HG03139 (cell line): ENCODE measurements at regions not wholly inside any gene's neighbourhood (a gene's known extent, or its start where the extent isn't known, plus 50 kb on each side); places are given as distances from the start of the nearest gene placed in this dataset.

Source experiments
- ATAC-seq: cut with Tn5 transposase; IDR thresholded peaks from one replicate; pipeline ENCODE4 v1.9.1; 2021; ENCODE audit not compliant: unreplicated experiment

DNA sequence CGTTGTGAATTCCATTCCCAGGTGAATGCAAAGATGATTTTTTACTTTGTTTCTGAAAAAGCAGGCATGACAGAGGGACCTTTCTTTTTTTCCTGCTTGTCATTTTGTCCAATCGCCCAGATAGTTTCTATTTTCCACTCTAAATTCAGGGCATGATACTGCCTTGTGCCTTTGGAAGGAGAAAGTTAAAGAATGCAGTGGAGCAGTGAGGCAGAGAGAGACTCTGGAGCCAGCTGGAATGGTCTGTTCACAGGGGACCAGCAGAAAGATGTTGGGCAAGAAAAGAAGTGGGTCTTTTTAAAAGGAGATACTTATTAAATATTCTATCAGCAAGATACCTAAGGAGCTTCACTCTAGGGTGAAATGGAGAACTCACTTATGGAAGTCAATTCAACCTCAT lies 532.3 kb downstream of the BRINP1 start:
- no peak for ATAC-seq

GRCh38 chr9:118871531-118871930 lies 497.7 kb downstream of the BRINP1 start:
- ATAC-seq: no peak

- no peak for ATAC-seq
Observed at GRCh38 chr9:118882684-118883083, 486.6 kb downstream of the BRINP1 start.

DNA sequence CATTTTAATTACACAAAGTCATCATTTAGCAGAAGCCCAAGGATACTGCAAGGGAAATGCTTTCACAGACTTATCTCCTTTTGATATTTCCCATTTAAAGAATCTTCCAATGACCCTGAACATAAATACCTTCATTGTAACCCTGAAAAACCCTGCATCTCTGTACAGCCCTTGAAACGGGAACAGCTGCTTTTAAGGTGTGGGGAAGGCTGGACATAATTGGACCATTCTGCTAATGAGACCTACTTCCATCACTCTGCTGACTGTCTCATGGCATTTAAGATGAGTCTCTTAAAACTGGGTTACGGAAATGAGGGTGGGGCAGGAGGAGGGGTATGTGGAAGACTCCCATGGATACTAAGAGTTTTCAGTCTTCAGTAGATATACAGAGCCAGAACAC lies 485.8 kb downstream of the BRINP1 start:
- no peak for ATAC-seq

DNA sequence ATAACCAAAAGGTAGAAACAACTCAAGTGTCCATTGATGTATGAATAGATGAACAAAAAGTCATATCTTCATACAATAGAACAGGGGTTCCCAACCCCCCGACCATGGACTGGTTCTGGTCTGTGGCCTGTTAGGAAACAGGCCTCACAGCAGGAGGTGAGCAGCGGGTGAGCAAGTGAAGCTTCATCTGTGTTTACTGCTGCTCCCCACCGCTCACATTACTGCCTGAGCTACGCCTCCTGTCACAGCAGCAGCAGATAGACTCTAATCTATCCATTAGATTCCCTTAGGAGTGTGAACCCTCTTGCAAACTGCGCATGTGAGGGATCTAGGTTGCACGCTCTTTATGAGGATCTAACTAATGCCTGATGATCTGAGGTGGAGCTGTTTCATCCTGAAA lies 478.0 kb downstream of the BRINP1 start:
- ATAC-seq: no peak

DNA sequence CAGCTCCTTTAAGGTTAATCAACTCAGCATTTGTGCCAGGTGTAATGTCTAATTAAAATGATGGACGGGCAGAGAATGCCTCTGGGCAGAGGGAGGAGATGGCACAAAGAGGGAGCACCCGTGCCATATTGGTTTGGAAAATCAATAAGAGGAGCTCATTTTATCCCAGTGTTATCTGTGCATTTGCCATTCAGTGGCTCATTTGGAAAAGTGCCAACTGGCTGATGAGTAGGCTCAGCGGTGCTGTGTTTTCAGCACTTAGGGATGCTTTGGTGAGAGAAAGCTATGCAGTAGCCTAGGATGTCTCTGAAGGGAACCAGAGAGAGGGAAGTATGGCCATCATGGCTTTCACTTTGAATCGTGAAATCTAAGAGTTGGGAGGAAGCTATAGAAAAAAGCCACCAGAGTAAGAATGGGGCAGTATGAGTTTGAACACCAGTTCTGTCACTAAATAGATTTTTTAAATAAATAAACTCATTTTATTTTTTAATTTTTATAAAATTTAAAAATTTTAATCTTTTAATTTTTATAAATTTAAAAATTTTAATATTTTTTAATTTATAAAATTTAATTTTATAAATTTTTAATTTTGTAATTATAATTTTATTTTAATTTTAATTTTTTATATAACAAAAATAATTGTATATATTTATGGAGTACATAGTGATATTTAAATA lies 472.8 kb downstream of the BRINP1 start:
- ATAC-seq: no peak

DNA sequence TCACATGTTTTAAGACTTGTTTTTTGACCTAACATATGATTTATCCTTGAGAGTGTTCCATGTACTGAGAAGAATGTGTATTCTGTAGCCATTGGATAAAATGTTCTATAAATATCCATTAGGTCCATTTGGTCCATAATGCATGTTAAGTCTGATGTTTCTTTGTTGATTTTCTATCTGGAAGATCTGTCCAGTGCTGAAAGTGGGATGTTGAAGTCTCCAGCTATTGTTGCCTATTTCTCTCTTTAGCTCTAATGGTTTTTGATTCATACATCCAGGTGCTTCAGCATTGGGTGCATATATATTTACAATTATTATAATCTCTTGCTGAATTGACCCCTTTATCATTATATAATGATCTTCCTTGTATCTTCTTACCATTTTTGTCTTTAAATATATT lies 451.1 kb downstream of the BRINP1 start:
- no peak for ATAC-seq

- no peak for ATAC-seq
Observed at GRCh38 chr9:118928722-118929121, 440.5 kb downstream of the BRINP1 start.

DNA sequence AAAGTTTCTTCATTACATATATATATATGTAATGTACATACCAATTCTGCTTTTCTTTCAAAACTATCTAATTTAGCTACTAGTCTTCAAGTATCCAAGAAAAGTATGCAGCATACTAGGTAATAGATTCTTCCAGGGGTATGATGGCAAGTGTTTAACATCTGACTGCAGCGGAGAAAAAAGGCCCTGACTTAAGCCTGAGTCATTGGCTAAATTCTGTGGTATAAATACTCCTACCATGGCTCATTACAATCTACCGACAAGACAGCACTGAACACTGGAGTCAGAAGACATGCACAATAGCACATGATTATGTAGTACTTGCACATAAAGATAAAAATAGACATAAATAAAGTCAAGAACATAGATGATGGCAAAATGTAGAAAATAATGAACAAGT lies 439.9 kb downstream of the BRINP1 start:
- ATAC-seq: no peak

GRCh38 chr9:118931941-118932340 lies 437.3 kb downstream of the BRINP1 start:
- no peak for ATAC-seq

DNA sequence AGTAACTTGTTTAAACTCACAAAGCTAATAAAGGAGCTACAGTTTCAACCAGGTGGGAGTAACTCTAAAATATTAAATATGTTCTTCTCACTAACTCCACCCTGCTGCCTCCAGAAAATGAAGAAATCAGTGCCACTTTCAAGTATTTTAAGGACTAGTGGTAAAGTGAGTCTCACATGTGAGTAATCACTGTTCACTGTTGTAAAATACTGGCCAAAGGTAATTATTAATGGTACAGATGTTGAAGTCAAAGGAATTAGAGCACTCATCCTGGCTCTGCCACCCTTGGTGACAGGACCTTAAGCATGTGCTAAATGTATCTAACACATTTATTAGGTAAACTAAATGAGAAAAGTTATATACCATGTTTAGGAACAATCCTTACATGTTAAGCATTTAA lies 430.7 kb downstream of the BRINP1 start:
- ATAC-seq: no peak

GRCh38 chr9:118940473-118940872 lies 428.8 kb downstream of the BRINP1 start:
- ATAC-seq: no peak

- ATAC-seq: no peak
Observed at GRCh38 chr9:118946669-118947068, 422.6 kb downstream of the BRINP1 start.

DNA sequence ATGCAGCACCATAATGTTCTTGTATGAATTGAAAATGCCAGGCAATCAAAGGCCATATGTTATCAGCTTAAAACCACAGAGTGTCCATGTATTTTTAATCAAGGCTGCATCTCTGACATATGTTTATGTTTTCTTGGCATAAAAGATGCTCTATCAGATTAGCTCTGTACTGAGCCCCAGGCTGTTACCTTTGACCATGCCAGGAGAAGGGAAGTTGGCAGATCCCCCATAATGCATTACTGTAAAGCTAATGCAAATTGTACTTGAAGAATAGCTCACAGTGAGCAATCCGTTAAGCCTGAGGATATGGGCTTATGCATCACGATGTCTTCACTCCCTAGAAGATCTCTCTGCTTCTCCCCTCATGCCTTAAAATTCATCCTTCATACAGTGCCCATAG lies 414.4 kb downstream of the BRINP1 start:
- no peak for ATAC-seq

- ATAC-seq: no peak
Observed at GRCh38 chr9:118957585-118957984, 411.6 kb downstream of the BRINP1 start.

GRCh38 chr9:118959366-118959765 lies 409.9 kb downstream of the BRINP1 start:
- no peak for ATAC-seq

GRCh38 chr9:118961857-118962256 lies 407.4 kb downstream of the BRINP1 start:
- ATAC-seq: no peak

- ATAC-seq: no peak
Observed at GRCh38 chr9:118962426-118962825, 406.8 kb downstream of the BRINP1 start.

DNA sequence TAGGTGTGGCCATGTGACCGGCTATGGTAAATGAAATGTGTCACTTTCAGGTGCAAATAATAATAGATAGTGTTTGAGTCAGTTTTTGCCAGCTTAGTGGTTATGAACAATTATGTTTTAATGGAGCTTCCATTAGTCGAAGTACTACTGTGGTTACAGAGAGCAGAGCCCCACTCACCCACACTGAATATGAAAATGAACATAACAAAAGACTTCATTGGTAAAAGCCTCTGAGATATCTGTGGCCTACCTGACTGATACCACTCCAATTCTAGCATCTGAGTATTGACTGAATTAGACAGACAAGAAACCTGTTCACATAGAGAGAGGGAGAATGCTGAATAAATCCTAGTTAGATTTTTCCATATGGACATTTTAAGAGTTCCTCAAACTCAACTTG lies 405.6 kb downstream of the BRINP1 start:
- no peak for ATAC-seq

- no peak for ATAC-seq
Observed at GRCh38 chr9:118967901-118968300, 401.3 kb downstream of the BRINP1 start.

GRCh38 chr9:118975736-118976135 lies 393.5 kb downstream of the BRINP1 start:
- no peak for ATAC-seq

GRCh38 chr9:118976160-118976559 lies 393.1 kb downstream of the BRINP1 start:
- ATAC-seq: no peak

- ATAC-seq: no peak
Observed at GRCh38 chr9:118984607-118985006, 384.6 kb downstream of the BRINP1 start.
